ENCODE measurements at regions not wholly inside any gene's neighbourhood (a gene's known extent, or its start where the extent isn't known, plus 50 kb on each side); places are given as distances from the start of the nearest gene placed in this dataset.

DNA sequence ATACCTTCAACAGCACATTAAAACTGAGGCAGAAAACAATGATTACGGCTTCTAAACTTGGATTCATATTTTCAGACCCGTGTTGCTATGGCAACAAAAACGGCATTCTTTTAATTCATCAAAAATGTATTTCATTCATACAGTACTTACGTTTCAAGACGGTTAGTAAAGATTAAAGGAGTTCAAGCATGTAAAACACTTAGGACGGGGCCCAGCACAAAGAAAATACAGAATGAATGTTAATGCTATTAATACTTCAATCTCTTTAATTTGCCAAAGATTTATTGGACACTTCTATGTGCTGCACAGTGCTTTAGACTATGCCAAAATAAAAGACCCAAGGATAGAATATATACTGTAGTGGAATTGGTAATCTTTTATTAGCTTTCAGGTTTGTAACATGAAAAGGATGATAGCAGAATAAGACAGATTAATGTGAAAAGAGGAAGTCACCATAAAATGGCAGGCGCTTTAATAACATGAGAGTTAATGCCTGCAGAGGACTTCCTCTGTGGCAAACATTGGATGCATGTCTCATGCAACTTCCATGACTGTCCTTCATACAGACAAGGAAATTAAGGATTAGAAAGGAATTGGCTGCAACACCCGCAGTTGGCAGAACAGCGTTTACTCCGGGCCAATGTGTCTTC is 201.6 kb upstream of the KLF6 start:
- no peak for DNase-seq (ENCODE audit: low spot score)

DNA sequence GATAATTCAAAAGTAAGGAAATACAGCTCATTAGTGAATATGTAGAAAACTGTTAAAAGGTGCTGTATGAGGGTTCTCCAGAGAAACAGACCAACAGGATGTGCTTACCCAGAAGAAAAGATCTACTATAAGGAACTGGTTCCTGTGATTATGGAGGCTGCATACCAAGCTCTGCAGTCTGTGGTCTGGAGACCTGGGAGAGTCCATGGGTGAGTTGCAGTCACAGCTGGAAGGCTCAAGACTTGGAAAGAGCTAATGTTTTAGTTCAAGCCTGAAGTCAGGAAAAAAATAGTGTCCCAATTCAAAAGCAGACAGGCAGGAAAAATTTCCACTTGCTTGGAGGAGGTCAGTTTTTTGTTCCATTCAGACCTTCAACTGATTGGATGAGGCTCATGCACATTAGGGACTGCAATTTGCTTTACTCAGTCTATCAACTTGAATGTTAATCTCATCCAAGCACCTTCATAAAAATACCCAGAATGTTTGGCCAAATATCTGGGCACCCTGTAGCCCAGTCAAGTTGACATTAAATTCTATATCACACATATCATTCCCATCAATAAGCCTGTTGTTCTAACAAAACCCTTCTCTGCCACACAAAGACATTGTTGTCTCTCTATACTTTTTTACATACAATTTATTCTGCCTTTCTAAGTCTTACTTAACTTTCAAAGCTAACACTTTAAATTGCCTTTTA is 197.9 kb upstream of the KLF6 start:
- DNase-seq (ENCODE audit: low spot score) = no peak

DNA sequence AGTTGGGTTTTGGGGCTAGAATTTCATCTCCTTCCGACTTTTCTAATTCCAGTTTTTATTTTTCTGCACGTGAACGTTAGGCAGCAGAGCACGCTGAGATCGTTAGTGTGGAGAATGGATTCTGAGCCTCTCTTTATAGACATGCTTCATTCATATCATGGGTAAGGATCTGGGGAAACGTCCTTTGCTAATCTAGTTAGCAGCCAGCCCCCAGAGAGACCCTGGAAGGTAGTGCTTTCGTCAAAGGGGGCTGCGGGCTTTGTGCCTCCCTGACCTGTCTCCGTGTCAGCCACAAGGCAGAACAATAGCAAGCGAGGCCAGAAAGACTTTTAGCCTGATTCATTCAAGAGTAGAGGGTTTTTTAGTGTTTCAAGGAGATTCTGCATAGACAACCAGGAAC is 196.3 kb upstream of the KLF6 start:
- DNase-seq (ENCODE audit: low spot score) = no peak

DNA sequence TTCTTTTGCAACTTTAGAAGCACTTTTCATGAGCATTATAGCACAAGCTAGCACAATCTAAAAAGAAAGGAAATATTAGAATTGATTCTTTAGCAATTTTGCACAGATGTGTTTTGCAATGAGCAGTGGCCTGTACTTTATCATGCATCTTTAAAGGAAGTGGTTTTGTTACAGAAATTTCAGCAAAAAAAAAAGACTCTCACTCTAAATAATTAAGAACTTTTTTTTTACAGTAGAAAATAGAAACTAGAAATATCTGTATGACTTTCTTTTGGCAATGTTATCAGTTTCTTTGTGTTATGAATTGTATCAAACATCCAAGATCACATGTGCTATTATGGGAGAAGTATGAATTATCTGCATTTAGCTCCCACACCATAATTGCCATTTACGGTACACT is 195.7 kb upstream of the KLF6 start:
- DNase-seq (ENCODE audit: low spot score) = no peak

DNA sequence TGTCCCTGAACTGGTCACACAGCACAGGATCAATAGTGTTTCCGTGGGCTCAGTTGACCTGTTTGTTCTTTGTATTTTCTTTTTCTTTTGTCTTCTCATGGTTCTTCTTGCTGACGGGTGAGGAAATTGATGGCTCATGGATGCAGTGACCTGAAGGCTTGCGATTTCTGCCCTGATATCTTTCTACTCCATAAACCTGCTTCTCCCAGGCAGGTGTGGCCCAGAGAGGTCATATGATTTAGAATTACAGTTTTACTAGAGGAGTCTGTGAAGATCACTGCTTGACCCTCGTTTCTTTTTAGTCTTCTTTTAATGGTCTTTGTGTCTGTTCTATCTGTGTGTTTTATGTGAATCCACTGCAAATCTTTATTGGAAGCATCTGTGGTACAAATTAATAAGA is 195.1 kb upstream of the KLF6 start:
- no peak for DNase-seq (ENCODE audit: low spot score)

DNA sequence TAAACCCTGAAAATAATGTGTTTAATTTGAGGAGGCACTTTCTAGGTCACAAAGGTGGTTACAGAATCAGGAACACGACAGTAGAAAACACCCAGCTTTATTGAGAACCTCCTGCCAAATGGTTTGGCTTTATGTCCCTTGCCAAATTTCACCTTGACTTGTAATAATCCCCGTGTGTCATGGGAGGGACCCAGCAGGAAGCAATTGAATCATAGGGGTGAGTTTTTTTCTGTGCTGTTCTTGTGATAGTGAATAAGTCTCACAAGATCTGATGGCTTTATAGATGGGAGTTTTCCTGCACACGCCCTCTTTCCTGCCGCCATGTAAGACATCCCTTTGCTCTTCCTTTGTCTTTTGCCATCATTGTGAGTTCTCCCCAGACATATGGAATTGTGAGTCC is 193.8 kb upstream of the KLF6 start:
- no peak for DNase-seq (ENCODE audit: low spot score)

DNA sequence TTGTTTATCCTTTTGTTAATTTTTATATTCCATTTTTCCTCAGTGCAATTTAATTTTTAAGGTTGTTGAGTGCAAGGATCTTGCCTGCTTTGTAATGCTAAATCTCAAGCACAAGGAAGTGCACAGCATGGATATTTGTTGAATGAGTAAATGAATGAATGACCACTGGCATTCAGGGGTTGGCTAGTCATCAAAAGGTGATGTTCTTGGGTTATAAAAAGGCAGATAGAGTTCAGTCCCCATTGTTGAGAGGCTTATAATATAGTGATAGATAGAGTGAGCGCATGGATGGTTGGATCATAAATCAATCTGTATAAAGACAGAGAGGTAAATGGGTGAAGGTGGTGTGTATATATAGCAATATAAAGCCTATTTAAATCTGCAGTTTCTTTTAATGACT is 193.2 kb upstream of the KLF6 start:
- DNase-seq (ENCODE audit: low spot score) = no peak

DNA sequence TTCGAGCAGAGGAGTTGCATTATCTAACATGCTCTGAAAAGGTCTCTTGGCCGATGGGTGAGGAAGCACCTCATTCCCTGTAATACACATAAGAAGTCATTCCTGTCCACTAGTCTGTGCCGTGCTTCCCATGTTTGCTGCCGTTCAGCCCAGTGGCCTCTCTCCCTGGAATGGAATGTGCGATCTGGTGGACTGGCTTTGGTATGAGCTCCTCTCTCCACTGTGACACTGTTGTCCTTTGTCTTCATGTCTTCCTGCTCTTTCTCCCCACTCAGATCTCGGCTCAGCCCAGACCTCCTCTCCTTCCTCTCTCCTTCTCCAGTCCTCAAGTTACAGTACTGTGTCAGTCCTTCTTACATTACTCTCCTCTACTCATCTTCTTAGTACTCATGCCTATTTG is 192.8 kb upstream of the KLF6 start:
- no peak for DNase-seq (ENCODE audit: low spot score)

DNA sequence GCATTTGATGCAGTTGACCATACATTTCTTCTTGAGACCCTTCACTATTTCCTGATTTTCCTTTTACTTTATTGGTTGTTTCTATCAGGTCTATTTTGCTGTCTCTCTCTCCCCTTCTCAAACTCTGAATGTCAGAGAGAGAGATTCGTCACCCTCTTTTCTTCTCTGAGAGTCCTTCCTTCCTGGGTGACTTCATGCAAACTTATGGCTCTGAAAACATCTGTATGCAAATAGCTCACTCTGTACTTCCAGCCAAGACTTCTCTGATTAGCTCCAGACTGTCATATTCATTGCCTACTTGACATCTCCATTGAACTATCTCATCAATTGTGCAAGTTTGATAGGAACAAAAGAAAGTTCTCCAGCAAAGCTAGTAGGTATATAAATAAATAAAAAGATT is 191.7 kb upstream of the KLF6 start:
- no peak for DNase-seq (ENCODE audit: low spot score)

DNA sequence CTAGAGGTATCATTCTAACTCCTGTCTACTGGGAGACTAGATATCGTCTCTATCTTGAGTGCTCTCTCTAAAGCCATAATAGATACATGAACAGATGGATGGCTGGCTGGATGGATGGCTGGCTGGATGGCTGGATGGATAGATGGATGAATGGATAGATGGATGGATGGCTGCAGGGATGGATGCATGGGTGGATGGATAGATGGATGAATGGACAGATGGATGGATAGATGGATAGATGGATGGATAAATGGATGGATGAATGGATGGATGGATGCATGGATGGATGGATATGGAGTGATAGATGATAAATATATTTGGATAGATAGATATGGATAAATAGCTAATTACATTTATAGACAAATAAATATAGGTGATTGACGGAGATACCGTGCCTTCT is 191.2 kb upstream of the KLF6 start:
- no peak for DNase-seq (ENCODE audit: low spot score)

DNA sequence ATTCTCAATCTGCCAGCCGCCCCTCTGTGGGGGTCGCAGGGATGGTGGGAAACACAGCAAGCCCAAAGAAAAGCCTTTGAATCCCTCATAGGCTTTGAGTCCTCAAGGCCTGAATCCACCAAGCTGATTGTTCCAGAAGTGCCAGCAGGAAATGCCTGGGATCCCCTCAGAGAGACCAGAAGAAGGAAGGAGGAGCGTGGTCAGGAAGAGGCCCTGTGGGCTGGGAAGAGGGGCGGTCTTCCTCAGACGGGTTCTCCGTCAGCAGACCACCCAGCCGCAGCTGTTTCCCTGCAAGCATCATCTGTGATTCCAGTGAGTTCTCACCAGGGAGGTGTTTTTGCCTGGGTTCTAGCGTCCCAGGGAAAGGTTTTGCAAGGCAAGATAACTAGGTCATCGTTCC is 190.0 kb upstream of the KLF6 start:
- DNase-seq (ENCODE audit: low spot score) = no peak

DNA sequence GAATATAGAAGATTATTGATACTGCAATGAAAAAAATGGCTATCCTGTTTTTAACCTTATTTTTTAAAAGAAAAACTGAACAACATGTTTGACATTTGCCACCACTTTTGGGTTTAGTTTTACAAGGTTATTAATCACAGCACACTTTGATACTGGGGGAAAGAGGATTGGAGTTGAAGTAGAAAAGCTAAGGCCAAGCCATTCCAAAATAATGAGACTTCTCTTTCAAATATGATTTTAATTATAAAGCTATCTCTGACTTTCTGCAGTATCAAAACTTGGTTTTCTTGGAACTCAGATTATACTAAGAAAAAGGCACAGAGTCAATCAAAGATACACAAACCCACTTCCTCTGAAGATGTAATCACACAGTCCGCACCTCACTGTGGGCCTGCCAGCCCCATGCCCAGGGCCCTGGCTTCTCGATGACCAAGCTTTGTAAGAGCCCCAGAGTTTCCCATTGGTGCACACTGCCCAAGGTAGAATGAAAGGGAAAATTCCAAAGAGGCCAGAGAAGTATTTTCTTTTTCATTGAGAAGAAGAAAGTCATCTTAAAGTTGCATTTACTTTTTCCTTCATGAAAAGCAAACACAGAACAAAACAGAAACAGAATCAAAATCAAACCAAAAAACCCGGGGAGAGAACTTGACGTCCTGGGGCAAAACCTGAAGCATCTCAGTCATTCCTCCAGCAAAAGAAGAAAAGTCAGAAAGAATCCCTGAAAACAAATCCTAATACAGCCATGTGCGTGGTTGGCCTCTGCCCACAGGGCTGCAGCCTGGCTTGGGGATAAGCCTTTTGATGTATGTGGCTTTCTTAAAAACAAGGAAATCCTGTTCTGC is 187.7 kb upstream of the KLF6 start:
- DNase-seq (ENCODE audit: low spot score) = no peak

DNA sequence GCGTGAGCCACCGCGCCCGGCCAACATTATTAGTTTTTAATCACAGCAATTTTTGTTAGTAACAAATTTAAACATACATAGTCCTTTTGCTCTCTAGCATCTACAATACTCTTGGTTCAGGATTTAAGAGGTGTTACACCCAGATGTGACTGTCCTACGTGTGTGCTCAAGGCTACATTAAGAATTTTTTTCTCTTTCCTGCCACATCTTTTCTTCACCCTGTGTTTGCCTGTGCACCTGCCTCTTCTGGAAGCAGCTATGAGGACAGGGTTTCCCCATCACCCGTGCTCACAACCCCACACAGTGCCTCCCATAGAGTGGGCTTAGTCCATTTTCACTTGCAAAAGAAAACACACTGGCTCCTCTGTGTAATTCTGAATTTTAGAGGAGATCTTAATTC is 186.7 kb upstream of the KLF6 start:
- DNase-seq (ENCODE audit: low spot score) = no peak

DNA sequence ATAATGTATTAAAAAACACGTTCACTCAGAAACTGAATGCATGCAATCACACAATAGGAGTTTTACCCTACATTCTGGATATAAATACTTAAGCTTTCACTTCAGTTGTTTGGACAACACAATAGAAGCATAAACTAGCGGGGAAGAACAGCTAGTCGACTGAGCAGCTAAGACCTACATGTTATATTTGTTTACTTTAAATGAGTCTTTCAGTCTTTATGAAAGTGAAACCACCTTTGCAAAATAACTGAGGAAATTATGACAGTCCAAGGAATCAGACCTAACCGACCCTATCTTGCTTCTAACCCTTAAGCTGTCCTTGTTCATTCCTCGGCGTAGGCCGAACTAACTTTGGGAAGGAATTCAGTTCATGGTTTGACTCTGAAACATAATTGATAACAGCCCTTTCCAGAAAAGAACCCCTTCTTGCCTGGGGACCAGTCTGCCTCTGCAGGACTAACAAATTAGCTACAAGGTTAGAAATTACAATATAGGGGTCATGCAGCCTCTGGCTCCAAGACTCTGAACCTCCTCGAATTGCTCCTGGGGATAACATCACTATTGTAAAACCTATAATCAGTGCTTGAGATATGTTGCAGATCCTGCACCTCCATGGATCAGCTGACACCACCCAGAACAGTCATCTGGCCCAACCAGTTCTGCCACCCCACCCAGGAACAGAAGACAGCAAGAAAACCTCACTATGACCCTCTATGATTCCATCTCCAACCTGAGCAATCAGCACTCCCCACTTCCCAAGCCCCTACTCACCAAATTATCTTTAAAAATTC is 185.1 kb upstream of the KLF6 start:
- no peak for DNase-seq (ENCODE audit: low spot score)

DNA sequence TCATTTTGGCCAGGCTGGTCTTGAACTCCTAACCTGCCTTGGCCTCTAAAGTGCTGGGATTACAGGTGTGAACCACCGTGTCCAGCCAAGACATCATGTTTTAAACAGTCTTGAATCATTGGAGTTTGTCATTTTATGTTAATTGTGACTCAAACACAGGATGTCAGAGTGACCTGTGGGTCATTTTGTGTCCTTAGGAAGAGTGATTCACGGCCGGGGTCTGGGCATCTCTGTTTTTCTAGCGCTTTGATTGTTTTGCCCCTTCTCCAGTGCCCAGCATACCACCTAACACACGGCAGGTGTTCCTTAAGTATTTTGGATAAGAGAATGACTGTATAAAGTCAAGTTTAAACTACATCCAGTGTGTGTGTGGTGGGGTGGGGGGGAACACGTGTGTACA is 183.7 kb upstream of the KLF6 start:
- no peak for DNase-seq (ENCODE audit: low spot score)

DNA sequence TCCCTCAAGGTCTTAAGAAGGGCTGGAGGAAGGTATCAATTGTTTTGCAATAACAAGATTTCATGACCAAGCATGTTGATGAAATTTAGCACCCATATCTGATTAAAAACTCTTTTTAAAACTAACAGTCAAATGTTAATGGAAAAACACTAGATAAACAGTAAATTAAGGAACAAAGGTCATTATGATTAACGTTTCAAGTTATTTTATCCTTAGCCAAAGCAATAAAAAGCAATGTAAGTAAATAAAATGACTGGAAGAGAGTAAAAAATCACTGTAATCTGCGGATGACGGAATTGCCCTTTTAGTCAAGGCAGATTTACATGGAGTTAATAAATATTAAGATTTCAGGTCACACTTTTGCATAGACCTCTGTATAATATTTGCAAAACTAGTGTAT is 179.5 kb upstream of the KLF6 start:
- no peak for DNase-seq (ENCODE audit: low spot score)

DNA sequence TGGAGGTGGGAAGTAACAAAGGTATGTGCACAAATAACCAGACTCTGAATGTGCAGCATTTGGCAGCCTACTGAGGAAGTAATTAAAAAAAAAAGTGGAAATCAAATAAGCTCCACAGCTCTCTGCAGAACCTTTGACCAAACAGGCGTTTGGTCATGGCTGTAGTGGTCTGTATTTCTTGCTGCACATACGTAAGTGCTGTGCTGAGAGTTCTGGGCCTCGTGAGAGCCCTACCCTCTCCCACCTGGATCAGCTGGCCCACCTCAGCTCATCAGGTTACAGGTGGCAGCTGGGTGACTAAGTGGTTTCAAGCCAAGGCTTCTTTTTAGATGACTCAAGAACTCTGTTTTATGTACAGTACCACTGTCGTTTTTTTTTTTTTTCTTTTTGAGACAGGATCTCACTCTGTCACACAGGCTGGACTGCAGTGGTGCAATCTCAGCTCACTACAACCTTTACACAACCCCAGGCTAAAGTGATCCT is 178.2 kb upstream of the KLF6 start:
- no peak for DNase-seq (ENCODE audit: low spot score)

DNA sequence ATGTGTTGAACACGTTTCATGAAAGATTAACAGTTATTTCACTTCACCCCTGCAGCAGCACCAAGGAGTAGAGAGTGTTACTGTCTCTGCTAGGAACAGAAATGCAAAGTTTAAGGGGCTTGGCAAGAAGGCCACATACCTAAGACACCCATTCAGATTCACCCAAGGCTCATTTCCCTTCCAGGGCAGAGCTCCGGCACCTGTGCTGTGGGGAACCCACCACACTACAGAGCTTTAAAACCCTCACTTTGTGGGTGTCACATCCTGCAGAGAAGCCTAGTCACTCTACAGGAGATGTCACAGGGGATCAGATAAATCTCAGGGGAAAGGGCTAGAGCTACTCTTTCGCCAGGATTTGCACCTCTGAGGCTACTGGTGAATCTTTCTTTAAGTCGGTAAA is 176.1 kb upstream of the KLF6 start:
- no peak for DNase-seq (ENCODE audit: low spot score)

DNA sequence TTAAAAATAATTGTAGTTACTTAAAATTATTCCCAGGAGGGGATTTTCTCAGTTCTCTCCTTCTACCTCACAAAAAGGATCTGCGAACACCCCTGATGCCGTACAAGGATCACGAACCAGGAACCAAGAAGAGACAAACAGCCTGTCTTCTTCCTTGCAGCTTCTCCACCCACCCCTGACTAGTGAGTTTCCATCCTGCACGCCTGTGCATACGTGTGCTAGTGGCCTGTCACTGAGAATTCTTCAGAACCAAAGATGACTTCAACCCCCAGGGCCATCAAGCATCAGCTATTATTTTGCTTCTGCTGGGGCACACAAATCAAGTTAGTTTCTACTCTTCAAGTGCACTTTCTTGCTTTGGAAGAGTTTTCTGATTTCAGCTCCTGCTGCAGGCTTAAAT is 175.5 kb upstream of the KLF6 start:
- no peak for DNase-seq (ENCODE audit: low spot score)

DNA sequence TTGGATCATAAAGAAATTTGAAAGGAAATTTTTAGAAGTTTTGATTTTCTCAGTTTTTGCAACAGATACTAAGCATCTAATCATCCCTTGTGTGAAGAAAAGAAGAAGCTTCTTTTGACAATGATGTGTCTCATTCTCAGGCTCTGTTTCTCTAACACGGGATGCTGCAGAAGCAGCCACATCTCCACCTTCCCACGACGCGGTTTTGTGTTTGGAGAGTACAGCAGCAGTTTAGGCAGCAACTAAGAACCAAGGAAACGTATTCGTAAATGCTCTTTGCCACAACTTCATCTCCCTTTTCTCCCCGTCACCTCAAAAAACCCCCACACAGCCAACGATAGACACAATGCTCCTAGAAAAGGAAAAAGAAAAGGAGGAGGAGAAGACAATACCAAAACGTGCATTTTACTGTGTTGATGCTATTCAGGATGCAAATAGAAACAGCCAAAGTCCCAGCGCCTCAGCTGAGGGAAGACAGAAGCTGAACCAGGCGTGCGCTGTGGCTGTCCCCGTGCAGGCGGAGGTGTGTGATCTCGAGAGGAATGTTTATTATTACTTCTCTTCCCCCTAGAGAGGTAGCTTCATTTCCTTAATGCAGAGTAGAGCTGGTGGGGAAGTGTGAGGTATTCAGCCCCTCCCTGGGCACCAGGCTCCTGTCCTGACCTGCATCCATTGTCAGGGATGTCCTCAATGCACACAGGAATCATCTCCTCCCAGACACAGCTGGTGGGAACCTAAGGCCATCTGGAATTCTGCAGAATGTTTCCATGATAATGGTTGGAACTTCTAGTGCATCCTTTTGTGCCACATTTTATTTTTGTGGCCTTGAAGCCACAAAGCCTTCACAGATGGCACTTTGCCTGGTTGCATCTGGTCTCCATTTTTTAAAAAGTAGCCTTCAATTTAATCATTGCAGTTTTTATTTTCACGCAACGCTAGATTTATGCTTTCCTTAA is 174.6 kb upstream of the KLF6 start:
- DNase-seq (ENCODE audit: low spot score) = no peak

DNA sequence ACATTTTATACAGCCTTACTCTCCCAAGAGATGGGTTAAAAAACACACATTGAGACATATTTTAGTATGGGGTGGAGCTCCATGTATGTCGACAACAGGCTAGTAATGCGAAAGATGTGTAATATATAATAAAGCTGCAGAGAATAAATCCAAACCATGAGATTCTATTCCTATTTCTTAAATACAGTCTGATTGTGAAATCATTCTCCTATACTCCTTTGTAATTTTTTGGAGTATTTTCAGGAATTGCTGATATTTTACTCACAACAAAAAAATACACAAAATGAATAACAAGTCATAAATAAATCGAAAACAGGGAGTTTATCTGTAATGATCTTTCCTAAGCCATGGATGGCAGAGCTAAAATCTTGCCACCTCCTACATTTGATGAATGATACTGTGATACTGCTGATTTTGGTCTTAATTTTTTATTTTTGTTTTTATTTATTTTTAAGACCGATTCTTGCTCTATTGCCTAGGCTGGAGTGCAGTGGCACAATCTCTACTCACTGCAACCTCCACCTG is 173.5 kb upstream of the KLF6 start:
- no peak for DNase-seq (ENCODE audit: low spot score)

Data from ecto neural progenitor cell (in vitro differentiated cells).